ENCODE measurements at regions not wholly inside any gene's neighbourhood (a gene's known extent, or its start where the extent isn't known, plus 50 kb on each side); places are given as distances from the start of the nearest gene placed in this dataset.

DNA sequence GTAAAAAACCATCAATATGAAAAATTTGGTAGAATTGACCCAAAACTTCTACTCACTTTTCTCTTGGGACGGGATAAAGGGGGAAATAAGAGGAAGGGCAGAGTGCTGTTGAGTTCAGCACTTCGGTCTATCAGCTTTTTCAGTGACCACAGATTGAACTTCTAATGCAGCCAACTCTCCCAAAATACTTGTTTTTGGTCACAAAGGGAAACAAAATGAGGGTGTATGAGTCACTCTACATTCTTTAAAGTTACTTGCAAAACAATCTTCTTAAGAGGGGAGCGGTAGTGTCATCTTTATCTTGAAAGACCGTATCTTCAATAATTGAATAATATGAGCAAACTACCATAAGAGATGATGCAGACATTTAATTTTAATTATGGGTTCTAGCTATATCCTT is 661.3 kb downstream of the CD109 start:
- TF ChIP-seq, protein P1, sequence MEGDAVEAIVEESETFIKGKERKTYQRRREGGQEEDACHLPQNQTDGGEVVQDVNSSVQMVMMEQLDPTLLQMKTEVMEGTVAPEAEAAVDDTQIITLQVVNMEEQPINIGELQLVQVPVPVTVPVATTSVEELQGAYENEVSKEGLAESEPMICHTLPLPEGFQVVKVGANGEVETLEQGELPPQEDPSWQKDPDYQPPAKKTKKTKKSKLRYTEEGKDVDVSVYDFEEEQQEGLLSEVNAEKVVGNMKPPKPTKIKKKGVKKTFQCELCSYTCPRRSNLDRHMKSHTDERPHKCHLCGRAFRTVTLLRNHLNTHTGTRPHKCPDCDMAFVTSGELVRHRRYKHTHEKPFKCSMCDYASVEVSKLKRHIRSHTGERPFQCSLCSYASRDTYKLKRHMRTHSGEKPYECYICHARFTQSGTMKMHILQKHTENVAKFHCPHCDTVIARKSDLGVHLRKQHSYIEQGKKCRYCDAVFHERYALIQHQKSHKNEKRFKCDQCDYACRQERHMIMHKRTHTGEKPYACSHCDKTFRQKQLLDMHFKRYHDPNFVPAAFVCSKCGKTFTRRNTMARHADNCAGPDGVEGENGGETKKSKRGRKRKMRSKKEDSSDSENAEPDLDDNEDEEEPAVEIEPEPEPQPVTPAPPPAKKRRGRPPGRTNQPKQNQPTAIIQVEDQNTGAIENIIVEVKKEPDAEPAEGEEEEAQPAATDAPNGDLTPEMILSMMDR (IDR thresholded peaks at IDR 0.05) = no peak
- TF ChIP-seq POLR2A (IDR thresholded peaks at IDR 0.05) = no peak
- TF ChIP-seq POLR2AphosphoS5 (IDR thresholded peaks at IDR 0.05) = no peak

Measured in stomach (tissue), 4 donors.